WERI-Rb-1 (cell line): ENCODE measurements at regions not wholly inside any gene's neighbourhood (a gene's known extent, or its start where the extent isn't known, plus 50 kb on each side); places are given as distances from the start of the nearest gene placed in this dataset.

ENCODE experiments used
- DNase-seq: peaks from one replicate; pipeline ENCODE4 v3.0.0-alpha.2; 2020
- H3K27ac ChIP-seq: fragments of 250-450 bp; sonication (Bioruptor Pico); 2 replicates; pipeline ENCODE4 v1.5.1; 2020; ENCODE audit warnings: mild to moderate bottlenecking, moderate library complexity
- H3K27me3 ChIP-seq: fragments of 250-450 bp; sonication (Bioruptor Pico); 2 replicates; pipeline ENCODE4 v1.5.1; 2021; ENCODE audit warnings: mild to moderate bottlenecking, low read depth, moderate library complexity; ENCODE audit not compliant: insufficient read depth, severe bottlenecking
- H3K36me3 ChIP-seq: fragments of 250-450 bp; sonication (Bioruptor Pico); 2 replicates; pipeline ENCODE4 v1.5.1; 2020; ENCODE audit warnings: mild to moderate bottlenecking, moderate library complexity
- H3K4me3 ChIP-seq: 2 replicates; pipeline ENCODE4 v1.5.1; 2011; ENCODE audit warnings: low read depth, mild to moderate bottlenecking, control low read depth, low read length
- H3K9me3 ChIP-seq: fragments of 250-450 bp; sonication (Bioruptor Pico); 2 replicates; pipeline ENCODE4 v1.5.1; 2021; ENCODE audit warnings: mild to moderate bottlenecking, moderate library complexity; ENCODE audit not compliant: severe bottlenecking
- CTCF ChIP-seq: IDR thresholded peaks from 2 replicates; pipeline ENCODE4 v1.5.1; 2011; ENCODE audit warnings: low read depth, mild to moderate bottlenecking, control low read depth, inconsistent platforms, low read length

DNA sequence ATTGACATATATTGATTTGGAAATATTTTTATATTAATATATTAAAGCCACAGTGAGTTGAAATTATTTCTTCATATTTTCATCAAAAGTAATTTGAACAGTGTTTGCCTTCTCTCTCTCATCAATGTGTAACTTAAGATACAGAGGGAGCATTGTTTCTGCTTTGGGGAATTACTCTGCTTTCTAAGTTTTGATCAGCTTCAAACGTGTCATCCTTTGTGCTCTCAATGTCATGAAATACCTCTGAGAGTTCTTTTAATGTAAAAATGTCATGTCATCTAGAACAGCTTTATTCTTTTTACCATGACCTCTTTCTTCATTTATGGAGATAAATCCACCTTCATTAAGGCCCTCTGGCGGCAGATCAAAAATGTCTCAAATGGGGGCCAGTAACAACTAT, 259.4 kb upstream of the STXBP5 start:
- no peak for TF ChIP-seq CTCF
- H3K27ac ChIP-seq: no peak overlapping the region
- no peak overlapping the region for H3K4me3 ChIP-seq
- DNase-seq: no peak
- H3K27me3 ChIP-seq: no peaks in the 10 kb centered on the region
- no peaks in the 10 kb centered on the region for H3K36me3 ChIP-seq
- peaks cover 5% of the 10 kb centered on the region for H3K9me3 ChIP-seq

DNA sequence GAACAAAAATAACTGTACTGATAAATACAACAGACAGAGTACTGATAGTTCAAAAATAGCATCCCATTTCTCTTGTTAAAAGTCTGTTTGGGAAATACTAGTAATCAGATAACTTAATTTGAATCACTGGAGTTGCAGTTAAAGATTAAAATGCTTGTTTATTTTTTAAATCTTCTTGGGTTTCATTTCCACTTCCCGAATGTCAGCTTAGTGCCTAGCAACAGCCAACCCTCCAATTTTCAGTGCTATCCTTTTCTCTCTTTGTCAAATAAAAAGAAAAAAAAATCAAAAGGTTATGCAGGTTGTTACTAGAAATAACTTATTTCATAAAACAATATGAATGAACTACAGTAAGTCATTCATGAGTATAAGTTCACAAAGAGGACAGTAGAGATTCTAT, 257.7 kb upstream of the STXBP5 start:
- H3K27me3 ChIP-seq: no peaks in the 10 kb centered on the region
- peaks cover 5% of the 10 kb centered on the region for H3K9me3 ChIP-seq
- no peak for TF ChIP-seq CTCF
- no peaks in the 10 kb centered on the region for H3K36me3 ChIP-seq
- H3K27ac ChIP-seq: no peak overlapping the region
- no peak for DNase-seq
- H3K4me3 ChIP-seq: no peak overlapping the region

DNA sequence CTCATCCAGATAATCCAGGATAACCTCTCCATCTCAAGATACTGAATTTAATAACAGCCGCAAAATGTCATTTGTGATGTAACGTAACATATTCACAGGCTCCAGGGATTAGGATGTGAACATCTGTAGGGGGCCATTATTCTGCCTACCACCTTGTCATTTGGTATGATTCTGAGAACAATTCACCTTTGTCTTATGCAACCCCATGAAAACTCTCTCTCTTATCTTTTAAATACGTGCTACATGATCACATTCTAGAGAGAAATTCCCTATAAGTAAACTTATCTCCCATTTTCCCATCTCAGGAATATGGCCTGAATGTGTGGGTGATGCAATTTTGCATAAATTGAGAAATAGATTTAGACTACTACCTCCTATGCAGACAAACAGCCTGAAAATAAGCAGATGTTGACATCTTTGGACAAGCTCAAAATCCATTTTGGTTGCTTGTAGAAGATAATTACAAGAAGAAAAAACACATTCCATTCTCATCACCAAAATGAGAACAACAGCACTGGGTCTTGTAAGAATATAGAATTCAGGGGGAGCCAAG, 255.4 kb upstream of the STXBP5 start:
- Histone ChIP-seq H3K27me3 (no peaks in the 10 kb centered on the region), H3K9me3 (no peaks in the 10 kb centered on the region), H3K27ac (no peak overlapping the region), H3K36me3 (no peaks in the 10 kb centered on the region), H3K4me3 (no peak overlapping the region)
- no peak for DNase-seq
- no peak for TF ChIP-seq CTCF

DNA sequence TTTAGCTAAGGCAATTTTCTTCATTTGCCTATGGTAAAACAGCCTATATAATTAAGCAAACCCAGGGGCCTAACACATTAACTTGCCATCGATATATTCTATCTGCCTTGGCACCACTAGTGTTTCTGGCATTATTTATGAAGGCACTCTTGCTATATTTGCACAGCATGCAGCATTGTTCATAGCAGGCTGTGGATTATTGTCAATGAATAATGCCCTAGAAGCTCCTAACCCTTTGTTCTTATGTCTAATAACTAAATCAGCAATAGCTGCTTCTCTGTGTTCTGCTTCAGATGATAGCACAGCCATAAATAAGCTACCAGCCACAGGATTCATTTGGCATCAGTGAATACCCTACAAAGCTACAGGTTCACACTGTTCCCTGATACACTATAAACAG, 254.8 kb upstream of the STXBP5 start:
- no peak for TF ChIP-seq CTCF
- no peak overlapping the region for H3K4me3 ChIP-seq
- no peak overlapping the region for H3K27ac ChIP-seq
- DNase-seq: no peak
- H3K36me3 ChIP-seq: no peaks in the 10 kb centered on the region
- H3K27me3 ChIP-seq: no peaks in the 10 kb centered on the region
- no peaks in the 10 kb centered on the region for H3K9me3 ChIP-seq

- Histone ChIP-seq H3K27ac (no peak overlapping the region), H3K4me3 (no peak overlapping the region), H3K36me3 (no peaks in the 10 kb centered on the region), H3K27me3 (no peaks in the 10 kb centered on the region), H3K9me3 (no peaks in the 10 kb centered on the region)
- DNase-seq: no peak
- no peak for TF ChIP-seq CTCF
Measured at GRCh38 chr6:146950351-146950835, 253.8 kb upstream of the STXBP5 start.

DNA sequence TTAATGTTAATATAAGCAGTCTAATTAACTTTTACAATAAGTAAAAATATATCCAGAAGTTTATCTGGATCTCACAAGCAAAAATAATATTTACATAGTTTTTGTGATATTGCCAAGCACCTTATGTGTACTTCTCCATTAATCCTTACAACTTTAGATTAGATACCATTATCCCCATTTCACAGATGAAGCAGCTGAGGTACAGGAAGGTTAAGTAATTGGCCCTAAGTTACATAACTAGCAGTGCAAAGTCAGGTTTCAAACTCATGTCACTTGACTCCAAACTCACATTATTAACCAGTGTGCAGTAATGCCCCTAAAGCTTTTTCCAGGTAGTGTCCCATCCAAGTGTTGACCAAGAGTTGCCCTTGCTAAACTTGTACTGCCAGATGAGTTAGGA, 248.6 kb upstream of the STXBP5 start:
- Histone ChIP-seq H3K27ac (no peak overlapping the region), H3K27me3 (no peaks in the 10 kb centered on the region), H3K9me3 (no peaks in the 10 kb centered on the region), H3K36me3 (no peaks in the 10 kb centered on the region), H3K4me3 (no peak overlapping the region)
- DNase-seq: no peak
- TF ChIP-seq CTCF: no peak
